ENCODE measurements at regions not wholly inside any gene's neighbourhood (a gene's known extent, or its start where the extent isn't known, plus 50 kb on each side); places are given as distances from the start of the nearest gene placed in this dataset.
"Not testable (repeated sequence)": the region's sequence is repeated elsewhere in the genome, so short reads cannot be mapped to it uniquely, and the experiment has no call there.

GRCh38 chr16:47866423-47866822 is 289.4 kb downstream of the ABCC12 start:
- TF ChIP-seq CTCF (IDR thresholded peaks at IDR 0.05; ENCODE audit: low read depth, low read length) = no peak
- TF ChIP-seq MYC (IDR thresholded peaks at IDR 0.05; ENCODE audit: low read depth, low read length) = no peak
- no peak for TF ChIP-seq POLR2A (IDR thresholded peaks at IDR 0.05; ENCODE audit: extremely low read depth, insufficient read length)
- no peak for TF ChIP-seq MAX (IDR thresholded peaks at IDR 0.05; ENCODE audit: low read depth, low read length)
- H3K4me3 ChIP-seq (ENCODE audit: low read depth, low read length) = no peak overlapping the region
- no peak for DNase-seq (ENCODE audit: low read depth)

GRCh38 chr16:47865337-47865855 is 290.4 kb downstream of the ABCC12 start:
- no peak for DNase-seq (ENCODE audit: low read depth)
- no peak overlapping the region for H3K4me3 ChIP-seq (ENCODE audit: low read depth, low read length)
- TF ChIP-seq MAX (IDR thresholded peaks at IDR 0.05; ENCODE audit: low read depth, low read length) (no peak), CTCF (IDR thresholded peaks at IDR 0.05; ENCODE audit: low read depth, low read length) (no peak), POLR2A (IDR thresholded peaks at IDR 0.05; ENCODE audit: extremely low read depth, insufficient read length) (no peak), MYC (IDR thresholded peaks at IDR 0.05; ENCODE audit: low read depth, low read length) (no peak)

GRCh38 chr16:47864262-47864661 is 291.5 kb downstream of the ABCC12 start:
- not testable (repeated sequence) for DNase-seq (ENCODE audit: low read depth); H3K4me3 ChIP-seq (ENCODE audit: low read depth, low read length)

- TF ChIP-seq MYC (IDR thresholded peaks at IDR 0.05; ENCODE audit: low read depth, low read length) = no peak
- TF ChIP-seq CTCF (IDR thresholded peaks at IDR 0.05; ENCODE audit: low read depth, low read length) = no peak
- no peak for TF ChIP-seq POLR2A (IDR thresholded peaks at IDR 0.05; ENCODE audit: extremely low read depth, insufficient read length)
- H3K4me3 ChIP-seq (ENCODE audit: low read depth, low read length) = no peak overlapping the region
Observed at GRCh38 chr16:47861999-47862398, 293.8 kb downstream of the ABCC12 start.

GRCh38 chr16:47858333-47858982 is 297.3 kb downstream of the ABCC12 start:
- H3K4me3 ChIP-seq (ENCODE audit: low read depth, low read length) = no peak overlapping the region
- DNase-seq (ENCODE audit: low read depth) = no peak
- TF ChIP-seq MAX (IDR thresholded peaks at IDR 0.05; ENCODE audit: low read depth, low read length) = no peak
- no peak for TF ChIP-seq POLR2A (IDR thresholded peaks at IDR 0.05; ENCODE audit: extremely low read depth, insufficient read length)
- no peak for TF ChIP-seq MYC (IDR thresholded peaks at IDR 0.05; ENCODE audit: low read depth, low read length)
- TF ChIP-seq CTCF (IDR thresholded peaks at IDR 0.05; ENCODE audit: low read depth, low read length) = no peak

More at GRCh38 chr16:47861999-47862398, 293.8 kb downstream of the ABCC12 start:
- DNase-seq (ENCODE audit: low read depth) = no peak

GRCh38 chr16:47855431-47855830 is 300.4 kb downstream of the ABCC12 start:
- DNase-seq (ENCODE audit: low read depth) = no peak
- TF ChIP-seq POLR2A (IDR thresholded peaks at IDR 0.05; ENCODE audit: extremely low read depth, insufficient read length) (no peak), MAX (IDR thresholded peaks at IDR 0.05; ENCODE audit: low read depth, low read length) (no peak), MYC (IDR thresholded peaks at IDR 0.05; ENCODE audit: low read depth, low read length) (no peak), CTCF (IDR thresholded peaks at IDR 0.05; ENCODE audit: low read depth, low read length) (no peak)
- no peak overlapping the region for H3K4me3 ChIP-seq (ENCODE audit: low read depth, low read length)
